ENCODE measurements at regions not wholly inside any gene's neighbourhood (a gene's known extent, or its start where the extent isn't known, plus 50 kb on each side); places are given as distances from the start of the nearest gene placed in this dataset.

GRCh38 chr6:41471064-41471895 is 74.9 kb upstream of the FOXP4 start:
- Histone ChIP-seq H3F3A (ENCODE audit: low read depth) (peaks cover 38% of the 10 kb centered on the region), H3K4me1 (peaks cover 46% of the 10 kb centered on the region), H3K4me2 (peak overlapping the region; percentile 81), H3K36me3 (no peaks in the 10 kb centered on the region), H2AFZ (replicated peaks) (no peak overlapping the region), H3K9ac (no peak overlapping the region), H3K27me3 (peaks cover 80% of the 10 kb centered on the region), H3K79me2 (ENCODE audit: low read depth) (no peaks in the 10 kb centered on the region), H4K20me1 (ENCODE audit: low read depth) (peaks cover 4% of the 10 kb centered on the region), H3K27ac (no peak overlapping the region), H3K4me3 (no peak overlapping the region), H3K9me3 (ENCODE audit: low read depth) (no peaks in the 10 kb centered on the region)
- H3K4me3 Mint-ChIP-seq: peak overlapping the region; percentile 65
- DNase-seq (ENCODE audit: low spot score): no peak
- no peaks in the 10 kb centered on the region for H3K36me3 Mint-ChIP-seq
- peaks cover 50% of the 10 kb centered on the region for H3K27me3 Mint-ChIP-seq (ENCODE audit: insufficient read depth, low read depth)
- TF ChIP-seq EZH2phosphoT487 (IDR thresholded peaks at IDR 0.05) (no peak), EZH2 (IDR thresholded peaks at IDR 0.05) (no peak), CTCF (IDR thresholded peaks at IDR 0.05) (no peak)
- peaks cover 52% of the 10 kb centered on the region for H3K4me1 Mint-ChIP-seq
- peak overlapping the region; percentile 42 for H3K27ac Mint-ChIP-seq
- H3K9me3 Mint-ChIP-seq: no peaks in the 10 kb centered on the region

DNA sequence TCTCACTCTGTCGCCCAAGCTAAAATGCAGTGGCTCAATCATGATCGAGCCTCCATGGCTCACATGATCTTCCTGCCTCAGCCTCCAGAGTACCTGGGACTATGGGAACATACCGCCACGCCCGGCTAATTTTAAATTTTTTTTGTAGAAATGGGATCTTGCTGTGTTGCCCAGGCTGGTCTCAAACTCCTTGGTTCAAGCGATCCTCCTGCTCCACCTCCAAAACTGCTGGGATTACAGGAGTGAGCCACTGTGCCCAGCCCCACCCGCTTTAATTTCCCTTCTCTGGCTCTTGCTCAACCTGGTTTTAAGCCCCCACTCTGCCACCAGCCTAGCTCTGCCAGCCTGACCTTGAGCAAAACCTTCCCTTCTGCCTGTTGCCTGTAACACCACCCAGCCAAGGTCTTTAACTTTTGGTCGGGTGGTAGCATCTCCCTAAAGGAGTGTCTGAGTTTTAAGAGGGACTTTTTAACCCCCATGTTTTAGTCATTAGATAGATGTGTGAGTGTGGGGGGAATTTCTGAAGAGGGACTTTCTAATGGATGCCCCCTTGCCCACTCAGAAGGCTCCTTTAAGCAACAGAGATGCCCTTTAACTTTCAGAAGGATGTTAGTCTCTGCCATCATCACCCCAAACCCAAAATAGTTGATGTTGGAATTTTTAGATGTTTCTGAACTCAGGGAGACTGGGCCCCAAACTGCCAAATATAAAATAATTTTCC is 71.8 kb upstream of the FOXP4 start:
- Mint-ChIP-seq H3K27me3 (ENCODE audit: insufficient read depth, low read depth) (peaks cover 35% of the 10 kb centered on the region), H3K4me1 (peaks cover 37% of the 10 kb centered on the region), H3K4me3 (no peak overlapping the region), H3K27ac (no peak overlapping the region), H3K9me3 (no peaks in the 10 kb centered on the region), H3K36me3 (no peaks in the 10 kb centered on the region)
- TF ChIP-seq EZH2 (IDR thresholded peaks at IDR 0.05) (no peak), CTCF (IDR thresholded peaks at IDR 0.05) (no peak), EZH2phosphoT487 (IDR thresholded peaks at IDR 0.05) (no peak)
- no peaks in the 10 kb centered on the region for H3K9me3 ChIP-seq (ENCODE audit: low read depth)
- H3K4me3 ChIP-seq: no peak overlapping the region
- H2AFZ ChIP-seq (replicated peaks): no peak overlapping the region
- no peaks in the 10 kb centered on the region for H3K79me2 ChIP-seq (ENCODE audit: low read depth)
- no peak overlapping the region for H3K9ac ChIP-seq
- no peaks in the 10 kb centered on the region for H3K36me3 ChIP-seq
- H3K4me1 ChIP-seq: peaks cover 35% of the 10 kb centered on the region
- H3K4me2 ChIP-seq: no peak overlapping the region
- DNase-seq (ENCODE audit: low spot score): no peak
- H3F3A ChIP-seq (ENCODE audit: low read depth): peaks cover 30% of the 10 kb centered on the region
- peaks cover 62% of the 10 kb centered on the region for H3K27me3 ChIP-seq
- peaks cover 4% of the 10 kb centered on the region for H4K20me1 ChIP-seq (ENCODE audit: low read depth)
- H3K27ac ChIP-seq: no peak overlapping the region

GRCh38 chr6:41475164-41475563 is 71.0 kb upstream of the FOXP4 start:
- peaks cover 29% of the 10 kb centered on the region for H3K27me3 Mint-ChIP-seq (ENCODE audit: insufficient read depth, low read depth)
- H3K36me3 ChIP-seq: no peaks in the 10 kb centered on the region

More at GRCh38 chr6:41475164-41475563, 71.0 kb upstream of the FOXP4 start:
- Mint-ChIP-seq H3K4me3 (no peak overlapping the region), H3K27ac (no peak overlapping the region), H3K4me1 (peaks cover 30% of the 10 kb centered on the region), H3K36me3 (no peaks in the 10 kb centered on the region), H3K9me3 (no peaks in the 10 kb centered on the region)
- peaks cover 25% of the 10 kb centered on the region for H3F3A ChIP-seq (ENCODE audit: low read depth)
- peaks cover 4% of the 10 kb centered on the region for H4K20me1 ChIP-seq (ENCODE audit: low read depth)
- H3K27ac ChIP-seq: no peak overlapping the region
- DNase-seq (ENCODE audit: low spot score): no peak
- peaks cover 32% of the 10 kb centered on the region for H3K4me1 ChIP-seq
- peaks cover 55% of the 10 kb centered on the region for H3K27me3 ChIP-seq
- no peak overlapping the region for H3K4me3 ChIP-seq
- H3K9me3 ChIP-seq (ENCODE audit: low read depth): no peaks in the 10 kb centered on the region
- no peak overlapping the region for H2AFZ ChIP-seq (replicated peaks)
- no peak overlapping the region for H3K4me2 ChIP-seq
- no peak overlapping the region for H3K9ac ChIP-seq
- no peak for TF ChIP-seq CTCF (IDR thresholded peaks at IDR 0.05)
- no peak for TF ChIP-seq EZH2phosphoT487 (IDR thresholded peaks at IDR 0.05)
- TF ChIP-seq EZH2 (IDR thresholded peaks at IDR 0.05): no peak
- no peaks in the 10 kb centered on the region for H3K79me2 ChIP-seq (ENCODE audit: low read depth)
